GM18868 (cell line): ENCODE measurements at regions not wholly inside any gene's neighbourhood (a gene's known extent, or its start where the extent isn't known, plus 50 kb on each side); places are given as distances from the start of the nearest gene placed in this dataset.
"Not testable (repeated sequence)": the region's sequence is repeated elsewhere in the genome, so short reads cannot be mapped to it uniquely, and the experiment has no call there.

Experiments
- ATAC-seq: cut with Tn5 transposase; IDR thresholded peaks from one replicate; pipeline ENCODE4 v1.9.1; 2021; ENCODE audit warnings: mild to moderate bottlenecking, moderate library complexity; ENCODE audit not compliant: unreplicated experiment

DNA sequence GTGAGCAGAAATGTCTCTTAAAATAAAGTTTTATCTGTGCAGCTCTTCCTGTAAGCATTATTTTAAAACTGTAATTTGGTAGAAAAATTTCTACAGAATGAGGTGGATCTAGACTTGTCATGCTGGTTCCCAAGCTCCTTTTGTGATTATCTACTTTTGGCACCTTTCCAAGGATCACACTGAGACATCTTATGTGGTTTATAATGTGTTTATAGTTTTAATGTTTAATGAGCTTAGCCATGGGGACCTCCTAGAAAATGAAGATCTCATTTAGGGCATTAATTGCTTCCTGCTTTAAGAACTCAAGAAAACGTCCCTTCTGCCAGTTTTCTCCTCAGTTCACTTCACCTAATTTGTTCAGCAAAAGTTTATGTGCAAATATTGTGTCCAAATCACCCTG, 468.4 kb downstream of the SUCLG1 start:
- ATAC-seq, result no peak

DNA sequence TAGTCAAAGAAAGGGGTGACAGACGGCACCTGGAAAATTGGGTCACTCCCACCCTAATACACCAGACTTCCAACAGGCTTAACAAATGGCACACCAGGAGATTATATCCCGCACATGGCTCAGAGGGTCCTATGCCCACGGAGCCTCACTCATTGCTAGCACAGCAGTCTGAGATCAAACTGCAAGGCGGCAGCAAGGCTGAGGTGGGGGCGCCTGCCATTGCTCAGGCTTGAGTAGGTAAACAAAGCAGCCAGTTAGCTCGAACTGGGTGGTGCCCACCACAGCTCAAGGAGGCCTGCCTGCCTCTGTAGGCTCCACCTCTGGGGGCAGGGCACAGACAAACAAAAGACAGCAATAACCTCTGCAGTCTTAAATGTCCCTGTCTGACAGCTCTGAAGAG, 482.5 kb downstream of the SUCLG1 start:
- not testable (repeated sequence) for ATAC-seq

DNA sequence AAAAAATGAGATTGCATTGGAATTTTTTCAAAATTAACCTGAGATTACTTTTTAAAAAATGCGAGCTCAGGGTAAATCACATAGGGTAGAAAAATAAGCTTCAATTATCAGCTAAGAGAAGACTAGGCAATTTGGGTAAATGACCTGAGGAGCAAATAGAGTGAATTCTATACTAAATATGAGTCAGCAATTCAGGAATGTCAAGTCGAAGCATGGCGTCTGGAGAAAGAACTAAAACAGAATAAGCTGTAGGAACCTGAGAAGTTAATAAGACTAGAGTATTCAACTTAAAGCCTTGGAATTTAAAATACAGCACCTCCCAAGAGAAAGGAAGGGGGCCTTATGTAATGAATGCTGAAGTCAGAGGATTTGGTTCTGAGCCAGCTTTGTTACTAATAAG, 487.0 kb downstream of the SUCLG1 start:
- no peak for ATAC-seq

DNA sequence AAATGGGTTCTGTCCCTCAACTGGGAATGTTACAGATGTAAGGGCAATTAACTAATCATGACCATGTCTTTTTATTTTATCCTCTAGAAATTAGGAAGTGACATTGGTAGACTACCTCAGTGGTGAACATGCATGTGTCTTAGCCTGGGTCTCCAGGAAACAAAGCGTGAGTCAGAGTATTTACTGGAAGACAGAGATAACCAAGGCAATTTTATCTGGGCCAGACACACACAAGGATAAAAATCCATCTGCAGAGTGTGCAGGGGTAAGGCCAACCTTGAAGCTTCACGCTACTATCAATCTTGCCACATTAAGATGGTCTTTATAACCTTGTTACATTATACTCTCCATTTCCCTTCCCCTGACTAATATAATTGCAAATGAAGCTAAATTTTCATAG, 487.5 kb downstream of the SUCLG1 start:
- no peak for ATAC-seq

DNA sequence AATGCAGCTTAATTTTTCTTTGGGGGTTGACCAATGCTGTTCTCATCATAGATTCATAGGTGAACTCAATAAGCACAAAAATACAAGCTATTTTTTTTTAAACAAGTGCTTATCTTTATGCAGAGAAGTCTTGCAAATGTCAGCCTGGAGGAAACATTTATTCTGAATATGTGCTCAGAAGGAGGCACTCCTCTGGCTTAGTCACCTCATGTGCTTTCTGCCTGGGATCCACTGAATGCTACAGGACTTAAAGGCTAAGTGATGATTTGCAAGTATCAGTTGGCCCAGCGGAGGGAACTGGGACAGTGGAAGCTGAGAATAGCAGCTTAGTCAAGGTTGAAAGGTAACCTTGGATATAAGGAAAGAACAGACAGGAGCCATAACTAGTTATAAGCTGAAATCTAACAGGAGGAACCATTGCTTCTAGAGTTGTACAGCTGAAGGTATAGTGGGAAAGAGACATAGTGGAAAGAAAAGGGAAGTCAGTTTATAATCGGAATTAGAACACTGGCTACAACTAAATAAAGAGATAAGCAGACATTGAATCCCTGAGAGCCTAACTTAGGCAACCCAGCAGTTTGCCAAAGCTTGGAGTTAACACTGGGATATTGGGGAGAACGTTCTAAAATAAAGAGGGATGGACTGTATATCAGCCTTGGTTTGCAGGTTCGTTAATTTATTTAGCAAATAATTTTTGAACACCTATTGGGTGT, 488.7 kb downstream of the SUCLG1 start:
- ATAC-seq, result no peak

DNA sequence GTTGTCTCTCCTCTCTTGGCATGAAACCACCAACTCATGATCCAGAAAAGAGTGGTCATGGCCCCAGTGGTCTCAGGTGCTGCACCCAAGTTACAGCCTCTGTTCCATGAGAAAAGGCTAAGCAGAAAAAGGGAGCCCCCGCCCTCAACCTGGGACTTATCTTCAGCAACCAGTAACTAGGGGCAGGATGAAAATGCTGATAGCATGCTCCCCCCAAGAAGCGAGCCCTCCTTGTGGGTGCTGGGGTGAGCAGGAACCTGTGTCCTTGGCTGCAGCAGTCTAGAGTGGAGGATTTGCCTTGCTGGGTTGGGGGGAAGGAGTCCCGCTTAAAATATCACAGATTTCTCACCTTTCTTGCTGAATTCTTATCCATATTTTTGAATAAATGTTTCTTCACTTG, 490.0 kb downstream of the SUCLG1 start:
- ATAC-seq, result no peak

DNA sequence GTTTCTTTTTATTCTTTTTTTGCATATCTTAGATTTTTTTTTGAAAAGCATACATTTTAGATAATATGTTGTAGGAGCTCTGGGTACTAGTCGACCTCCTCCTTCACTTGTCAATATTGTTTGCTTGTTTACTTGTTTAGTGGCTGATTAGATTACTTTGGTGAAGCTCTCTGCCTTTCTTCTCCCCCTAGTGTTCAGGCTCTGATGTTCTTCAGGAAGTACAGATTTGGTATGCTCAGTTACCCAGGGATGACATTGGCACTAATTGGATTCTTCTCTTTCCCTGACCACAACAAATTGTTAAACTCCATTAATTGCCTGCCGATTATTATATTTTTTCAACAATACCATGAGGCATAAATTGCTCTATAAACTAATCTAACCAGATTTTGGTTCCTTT, 491.2 kb downstream of the SUCLG1 start:
- ATAC-seq, result no peak

DNA sequence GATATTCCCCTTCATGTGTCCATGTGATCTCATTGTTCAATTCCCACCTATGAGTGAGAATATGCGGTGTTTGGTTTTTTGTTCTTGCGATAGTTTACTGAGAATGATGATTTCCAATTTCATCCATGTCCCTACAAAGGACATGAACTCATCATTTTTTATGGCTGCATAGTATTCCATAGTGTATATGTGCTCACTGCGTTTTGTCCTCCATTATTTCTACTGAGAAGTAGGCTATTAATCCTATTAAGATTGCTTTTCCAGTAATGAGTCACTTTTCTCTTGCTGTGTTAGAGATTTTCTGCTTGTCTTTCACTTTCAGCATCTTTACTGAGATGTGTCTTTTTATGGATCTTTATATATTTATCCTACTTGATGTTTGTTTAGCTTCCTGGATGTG, 492.1 kb downstream of the SUCLG1 start:
- not testable (repeated sequence) for ATAC-seq

DNA sequence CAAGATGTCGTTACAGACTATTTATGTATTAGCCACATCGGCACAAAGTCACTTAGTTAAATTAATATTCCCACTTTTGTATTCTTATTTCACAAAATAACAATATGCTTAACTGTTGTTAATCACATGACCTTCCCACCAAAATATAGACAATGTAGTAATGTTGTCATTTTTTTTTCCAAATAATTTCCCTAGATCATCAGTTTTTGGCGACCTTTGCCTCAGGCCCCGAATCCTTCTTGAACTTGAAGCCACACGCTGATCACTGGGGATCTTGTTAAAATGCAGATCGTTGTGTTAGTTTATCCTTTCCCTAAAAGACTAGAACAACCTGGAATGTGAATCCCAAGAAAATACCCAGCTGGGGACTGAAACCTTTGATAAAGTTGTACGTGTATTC, 497.6 kb downstream of the SUCLG1 start:
- ATAC-seq, result no peak

DNA sequence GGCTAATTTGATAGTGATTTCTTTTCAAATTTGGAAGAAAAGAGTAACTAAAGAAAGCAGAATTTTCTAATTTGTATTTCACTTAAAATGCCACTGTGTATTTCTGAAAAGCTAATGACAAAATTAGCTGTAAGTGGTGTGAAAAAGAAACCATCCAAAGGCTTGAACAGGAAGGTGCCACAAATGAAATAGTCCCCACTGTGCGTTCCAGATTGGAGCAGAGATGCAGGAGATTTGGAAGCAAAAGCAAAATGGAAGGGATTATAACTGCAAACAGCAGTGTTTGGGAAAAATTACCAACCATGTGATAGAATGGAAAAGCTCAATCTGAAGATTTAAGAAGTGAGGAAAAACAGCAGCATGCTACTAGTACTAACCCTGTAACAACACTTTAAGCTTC, 498.7 kb downstream of the SUCLG1 start:
- ATAC-seq, result no peak

DNA sequence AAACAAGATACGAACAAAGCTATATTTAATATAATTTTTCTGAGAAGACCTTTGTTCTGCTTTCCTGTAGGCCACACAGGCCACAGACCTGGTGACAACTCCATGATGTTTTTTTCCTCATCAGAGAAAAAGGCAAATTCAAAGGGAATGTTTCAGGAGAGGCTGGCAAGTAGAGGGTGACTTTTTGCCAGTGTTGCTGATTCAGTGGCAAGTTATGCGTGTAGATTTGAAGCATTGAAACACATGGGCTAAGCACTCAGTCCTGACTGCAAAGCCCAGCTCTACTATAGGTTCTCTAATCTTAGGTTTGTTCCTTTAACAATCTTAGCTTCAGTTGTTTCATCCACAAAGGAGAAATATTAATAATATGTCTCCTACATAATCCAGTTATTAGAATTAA, 499.8 kb downstream of the SUCLG1 start:
- no peak for ATAC-seq

DNA sequence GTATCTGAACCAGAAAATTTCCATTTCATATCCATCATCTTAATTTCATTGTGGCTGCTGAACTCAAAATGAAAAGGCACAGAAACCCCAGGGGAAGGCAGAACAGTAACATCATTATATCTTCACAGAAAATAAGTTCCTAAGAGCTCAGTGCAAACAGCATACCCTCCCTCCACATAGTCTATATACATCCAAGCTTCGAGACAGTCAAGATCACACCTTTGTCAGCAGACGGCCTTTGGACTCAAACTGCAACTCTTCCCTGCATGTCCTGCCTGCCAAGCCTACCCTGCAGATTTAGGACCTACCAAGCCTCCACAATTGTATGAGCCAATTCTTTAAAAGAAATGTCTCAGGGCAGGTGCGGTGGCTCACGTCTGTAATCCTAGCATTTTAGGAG, 502.1 kb downstream of the SUCLG1 start:
- ATAC-seq, result no peak

DNA sequence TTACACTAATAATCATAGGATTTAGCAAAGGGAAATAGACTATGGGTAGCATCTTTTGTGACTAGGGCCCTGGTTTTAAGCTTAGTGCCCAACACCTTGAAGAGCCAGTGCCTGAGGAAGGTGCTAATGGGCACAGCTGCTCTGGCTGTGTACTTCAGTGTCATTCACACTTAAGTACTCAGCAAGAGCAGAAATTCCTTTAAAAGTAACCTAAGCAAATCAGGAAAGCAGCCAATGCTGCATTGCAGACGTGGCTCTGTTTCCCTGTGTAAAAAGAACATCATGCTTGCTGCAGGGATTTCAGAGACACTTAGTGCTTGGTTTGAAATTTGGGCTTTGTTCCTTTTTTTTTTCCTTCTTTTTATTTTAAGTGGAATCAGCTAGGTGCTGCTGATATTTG, 505.4 kb downstream of the SUCLG1 start:
- ATAC-seq, result no peak

DNA sequence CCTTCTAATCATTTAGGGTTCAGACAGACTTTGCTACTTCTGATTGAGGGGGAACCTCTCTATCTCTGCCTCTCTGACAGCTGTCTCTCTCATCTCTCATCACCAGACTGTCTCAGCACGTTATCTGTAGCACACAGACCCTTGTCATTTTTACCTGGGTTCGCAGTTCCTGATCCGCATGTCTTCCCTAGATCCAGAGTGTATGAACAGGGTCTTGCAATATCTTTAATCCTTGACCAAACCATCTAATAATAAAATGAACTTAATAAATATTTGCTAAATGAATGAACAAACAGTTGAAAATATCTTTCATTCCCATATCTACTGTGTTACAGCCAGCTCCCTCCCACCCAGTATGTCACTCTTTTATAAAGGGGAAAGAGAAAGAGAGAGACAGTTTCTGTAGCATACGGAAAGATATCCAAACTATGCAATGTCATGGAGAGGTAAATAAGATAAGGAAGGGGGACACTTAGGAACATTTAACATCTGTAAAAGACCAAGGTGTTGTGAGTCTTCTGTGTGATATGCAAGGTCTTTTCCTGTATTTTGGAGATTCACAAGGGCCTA, 507.6 kb downstream of the SUCLG1 start:
- ATAC-seq, result no peak

DNA sequence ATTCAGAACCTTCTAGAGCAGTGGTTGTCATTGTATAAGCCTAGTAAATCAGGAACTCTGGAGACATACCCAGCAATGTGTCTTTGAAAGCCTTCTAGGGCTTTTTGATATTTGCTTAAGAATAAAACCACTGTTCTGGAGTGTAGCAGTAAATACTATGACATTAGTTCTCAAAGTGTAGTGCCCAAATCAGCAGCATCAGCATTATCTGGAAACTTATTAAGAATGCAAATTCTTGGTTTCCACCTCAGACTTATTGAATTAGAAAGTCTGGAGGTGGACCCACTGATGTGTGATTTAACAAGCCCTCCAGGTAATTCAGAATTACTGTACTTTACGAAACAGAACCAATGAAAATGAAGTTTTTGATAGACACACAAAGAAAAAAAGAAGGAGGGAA, 509.7 kb downstream of the SUCLG1 start:
- no peak for ATAC-seq

DNA sequence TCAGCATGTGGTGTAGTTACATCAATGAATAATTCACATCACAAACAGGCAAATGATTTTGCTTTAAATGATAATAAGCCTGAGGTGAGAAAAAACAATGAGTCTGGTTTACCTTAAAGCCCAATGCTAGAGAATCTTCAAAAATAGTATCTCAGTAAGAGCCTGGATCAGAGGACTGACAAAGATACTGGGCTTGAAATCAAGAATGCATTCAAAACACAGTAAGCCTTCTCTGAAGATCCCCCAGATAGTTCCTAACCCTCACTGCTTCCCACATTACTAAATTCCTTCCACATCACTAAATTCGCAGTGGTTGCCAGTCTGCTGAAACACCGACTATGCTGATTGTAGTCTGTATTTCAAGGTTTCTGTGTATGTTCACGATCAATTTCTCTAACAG, 514.9 kb downstream of the SUCLG1 start:
- no peak for ATAC-seq

DNA sequence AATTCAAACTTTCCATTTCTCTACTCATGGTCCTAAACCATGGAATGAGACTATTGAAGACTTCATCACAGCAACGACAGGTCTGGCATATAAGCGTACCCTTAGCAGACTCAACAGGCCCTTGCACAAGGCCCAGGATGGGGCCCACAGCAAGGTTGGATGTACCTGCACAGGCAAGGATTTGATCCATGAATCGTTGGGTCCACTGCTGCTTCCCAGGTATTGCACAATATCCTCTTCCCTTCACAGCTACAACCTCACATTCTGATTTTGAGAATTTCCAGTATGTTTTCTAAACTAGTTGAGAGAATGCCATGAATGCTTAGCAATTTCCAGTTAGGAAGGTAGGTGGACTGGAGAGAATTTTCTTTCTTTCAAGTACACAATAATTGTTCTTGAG, 515.8 kb downstream of the SUCLG1 start:
- no peak for ATAC-seq

DNA sequence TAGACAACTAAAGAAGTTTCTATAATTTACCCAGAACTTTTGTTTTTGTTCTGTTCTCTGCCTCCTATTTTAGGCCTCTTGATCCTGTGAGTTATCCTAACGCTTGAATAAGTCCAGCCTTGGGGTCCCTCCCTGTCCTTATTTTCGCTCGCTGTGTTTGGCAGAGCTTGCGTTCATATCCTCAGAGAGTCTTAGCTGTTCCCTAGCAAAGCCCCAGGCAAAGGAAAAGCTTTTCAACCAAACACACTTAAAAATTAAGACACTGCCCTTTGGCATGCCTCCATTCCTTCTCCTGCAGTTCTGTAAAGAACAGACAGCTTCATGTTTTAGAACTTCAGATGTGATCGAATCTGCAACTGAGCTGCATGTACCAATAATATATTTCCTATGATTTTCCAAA, 517.2 kb downstream of the SUCLG1 start:
- no peak for ATAC-seq

DNA sequence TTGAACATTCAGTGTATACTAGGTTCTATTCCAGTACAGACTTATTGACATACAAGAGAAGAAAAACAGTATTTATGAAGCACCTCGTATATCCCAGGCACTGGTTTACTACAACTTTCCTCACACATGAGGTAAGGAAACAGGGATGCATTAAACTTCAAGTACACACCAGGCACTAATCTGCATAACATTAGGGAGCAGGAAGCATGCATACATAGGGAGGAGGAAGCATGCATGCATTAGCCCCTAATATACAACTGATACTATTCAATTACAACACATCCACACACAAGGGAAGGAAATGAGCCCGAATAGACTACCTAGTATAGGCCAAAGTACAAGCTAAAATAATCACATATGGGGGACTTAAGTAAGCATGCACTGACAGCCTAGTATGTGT, 525.3 kb downstream of the SUCLG1 start:
- no peak for ATAC-seq

DNA sequence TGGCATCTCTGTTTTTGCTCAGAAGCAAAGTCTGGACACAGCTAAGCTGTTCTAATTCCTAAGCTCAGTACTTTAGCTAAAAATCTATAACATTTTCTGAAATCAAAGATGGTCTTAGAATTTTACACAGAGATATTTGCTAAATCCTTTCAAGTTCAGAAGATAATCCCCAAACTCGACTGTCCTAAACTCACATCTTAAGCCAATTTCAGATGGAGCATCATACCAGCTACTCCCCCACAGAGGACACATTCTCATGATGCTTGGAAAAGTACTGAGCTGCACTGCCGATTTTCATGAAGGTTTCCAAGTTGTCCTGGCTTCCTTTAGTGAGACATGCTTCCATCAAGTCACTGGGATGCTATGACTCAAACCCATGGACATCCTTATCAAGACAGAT, 535.5 kb downstream of the SUCLG1 start:
- no peak for ATAC-seq

DNA sequence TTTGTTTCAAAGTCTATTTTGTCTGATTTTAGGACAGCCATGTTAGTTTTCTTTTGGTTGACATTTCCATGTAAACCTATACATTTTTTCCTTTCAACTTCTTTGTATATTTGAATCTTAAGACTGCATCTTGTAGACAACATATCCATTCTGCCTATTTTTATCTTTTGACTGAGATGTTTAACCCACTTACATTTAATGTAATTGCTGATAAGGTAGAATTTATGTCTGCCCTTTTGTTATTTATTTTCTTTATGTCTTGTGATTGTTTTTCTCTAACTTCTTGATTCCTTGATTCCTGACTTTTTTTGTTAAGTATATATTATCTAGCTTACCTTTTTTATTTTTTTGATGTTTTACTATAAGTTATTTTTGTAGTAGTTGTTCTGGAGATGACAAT, 542.5 kb downstream of the SUCLG1 start:
- ATAC-seq, result no peak

DNA sequence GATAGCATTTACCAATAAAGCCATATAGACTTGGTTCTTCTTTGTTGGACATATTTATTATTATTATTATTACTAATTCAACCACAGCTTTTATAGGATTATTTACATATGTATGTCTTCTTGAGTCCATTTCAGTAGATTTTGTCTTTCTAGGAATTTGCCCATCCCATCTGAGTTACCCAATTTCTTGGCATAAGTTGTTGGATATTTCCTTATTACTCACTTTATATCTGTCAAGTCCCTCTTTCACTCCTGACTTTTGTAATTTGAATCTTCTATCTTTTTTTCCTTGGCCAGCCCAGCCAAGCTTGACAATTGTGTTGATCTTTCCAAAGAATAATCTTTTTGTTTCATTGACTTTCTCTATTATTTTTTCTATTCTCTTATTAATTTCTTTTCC, 543.7 kb downstream of the SUCLG1 start:
- ATAC-seq, result no peak

DNA sequence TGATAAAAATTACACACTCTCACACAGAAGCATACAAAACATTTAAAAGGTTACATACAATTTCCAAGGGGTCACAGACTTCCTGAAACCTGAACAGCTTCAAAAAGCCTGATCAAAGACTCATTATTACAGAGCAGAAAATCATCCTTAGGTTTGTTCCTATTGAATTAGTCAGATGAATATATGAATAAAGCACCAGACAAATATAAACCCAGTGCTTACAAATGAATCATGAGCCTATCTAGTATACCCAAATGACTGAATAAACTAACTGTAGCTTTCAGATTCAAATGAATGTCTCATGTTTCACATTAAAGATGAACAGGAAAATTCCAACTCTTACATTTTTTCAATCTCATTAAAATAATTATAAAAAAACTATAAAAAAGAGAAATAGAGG, 550.3 kb downstream of the SUCLG1 start:
- ATAC-seq, result no peak
